HL-60 (cell line): ENCODE measurements at regions not wholly inside any gene's neighbourhood (a gene's known extent, or its start where the extent isn't known, plus 50 kb on each side); places are given as distances from the start of the nearest gene placed in this dataset.
"Not testable (repeated sequence)": the region's sequence is repeated elsewhere in the genome, so short reads cannot be mapped to it uniquely, and the experiment has no call there.

Experiments
- CTCF ChIP-seq: IDR thresholded peaks from one replicate; pipeline ENCODE4 v1.5.1; 2011; ENCODE audit warnings: low read length, control low read depth, inconsistent platforms; ENCODE audit not compliant: insufficient read depth
- GABPA ChIP-seq: IDR thresholded peaks from 2 replicates; pipeline ENCODE4 v1.6.1; 2012; ENCODE audit warnings: low read depth
- POLR2AphosphoS5 ChIP-seq: IDR thresholded peaks from 2 replicates; pipeline ENCODE4 v1.6.1; 2012; ENCODE audit warnings: low read depth
- TF ChIP-seq, protein P1 (sequence below): IDR thresholded peaks from 2 replicates; pipeline ENCODE4 v1.6.1; 2012; ENCODE audit warnings: low read depth; ENCODE audit not compliant: insufficient replicate concordance

GRCh38 chr14:87020106-87020505 lies 972.9 kb downstream of the GALC start:
- not testable (repeated sequence) for TF ChIP-seq CTCF, GABPA, POLR2AphosphoS5
- TF ChIP-seq, protein P1, sequence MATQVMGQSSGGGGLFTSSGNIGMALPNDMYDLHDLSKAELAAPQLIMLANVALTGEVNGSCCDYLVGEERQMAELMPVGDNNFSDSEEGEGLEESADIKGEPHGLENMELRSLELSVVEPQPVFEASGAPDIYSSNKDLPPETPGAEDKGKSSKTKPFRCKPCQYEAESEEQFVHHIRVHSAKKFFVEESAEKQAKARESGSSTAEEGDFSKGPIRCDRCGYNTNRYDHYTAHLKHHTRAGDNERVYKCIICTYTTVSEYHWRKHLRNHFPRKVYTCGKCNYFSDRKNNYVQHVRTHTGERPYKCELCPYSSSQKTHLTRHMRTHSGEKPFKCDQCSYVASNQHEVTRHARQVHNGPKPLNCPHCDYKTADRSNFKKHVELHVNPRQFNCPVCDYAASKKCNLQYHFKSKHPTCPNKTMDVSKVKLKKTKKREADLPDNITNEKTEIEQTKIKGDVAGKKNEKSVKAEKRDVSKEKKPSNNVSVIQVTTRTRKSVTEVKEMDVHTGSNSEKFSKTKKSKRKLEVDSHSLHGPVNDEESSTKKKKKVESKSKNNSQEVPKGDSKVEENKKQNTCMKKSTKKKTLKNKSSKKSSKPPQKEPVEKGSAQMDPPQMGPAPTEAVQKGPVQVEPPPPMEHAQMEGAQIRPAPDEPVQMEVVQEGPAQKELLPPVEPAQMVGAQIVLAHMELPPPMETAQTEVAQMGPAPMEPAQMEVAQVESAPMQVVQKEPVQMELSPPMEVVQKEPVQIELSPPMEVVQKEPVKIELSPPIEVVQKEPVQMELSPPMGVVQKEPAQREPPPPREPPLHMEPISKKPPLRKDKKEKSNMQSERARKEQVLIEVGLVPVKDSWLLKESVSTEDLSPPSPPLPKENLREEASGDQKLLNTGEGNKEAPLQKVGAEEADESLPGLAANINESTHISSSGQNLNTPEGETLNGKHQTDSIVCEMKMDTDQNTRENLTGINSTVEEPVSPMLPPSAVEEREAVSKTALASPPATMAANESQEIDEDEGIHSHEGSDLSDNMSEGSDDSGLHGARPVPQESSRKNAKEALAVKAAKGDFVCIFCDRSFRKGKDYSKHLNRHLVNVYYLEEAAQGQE = not testable (repeated sequence)
